ENCODE measurements at regions not wholly inside any gene's neighbourhood (a gene's known extent, or its start where the extent isn't known, plus 50 kb on each side); places are given as distances from the start of the nearest gene placed in this dataset.

DNA sequence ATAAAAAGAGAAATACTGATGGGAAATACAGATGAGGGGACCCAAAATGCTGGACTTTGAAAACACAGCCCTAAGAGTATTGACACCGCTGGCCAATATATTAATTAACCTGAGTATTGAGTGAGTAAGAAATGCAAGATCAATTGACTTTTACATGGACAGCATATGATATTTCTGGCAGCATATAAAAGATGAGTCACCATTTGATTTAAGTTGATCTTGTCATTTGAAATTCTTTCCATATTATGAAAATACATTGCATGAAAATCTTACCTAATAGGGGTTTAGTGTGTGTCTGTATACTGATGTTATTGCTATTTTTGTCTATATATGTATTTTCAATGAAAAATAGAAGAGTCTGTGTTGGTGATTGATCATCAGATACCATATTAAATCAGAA is 619.6 kb downstream of the KCTD12 start (continued):
- TF ChIP-seq RNF2 (IDR thresholded peaks at IDR 0.05; ENCODE audit: borderline replicate concordance, low read depth, low read length, missing control alignments, poor library complexity, severe bottlenecking) (no peak), TAF7 (optimal IDR thresholded peaks at IDR 0.05; ENCODE audit: borderline replicate concordance, low read depth, low read length) (no peak), JUND (IDR thresholded peaks at IDR 0.05; ENCODE audit: low read length) (no peak), CREB1 (IDR thresholded peaks at IDR 0.05) (no peak), PHF8 (conservative IDR thresholded peaks at IDR 0.05; ENCODE audit: low read depth, low read length) (no peak), SUZ12 (IDR thresholded peaks at IDR 0.05; ENCODE audit: low read length) (no peak), SRF (IDR thresholded peaks at IDR 0.05; ENCODE audit: low read depth, low read length) (no peak), KDM4A (IDR thresholded peaks at IDR 0.05; ENCODE audit: low read depth, low read length, severe bottlenecking) (no peak)
- TF ChIP-seq, protein P1, sequence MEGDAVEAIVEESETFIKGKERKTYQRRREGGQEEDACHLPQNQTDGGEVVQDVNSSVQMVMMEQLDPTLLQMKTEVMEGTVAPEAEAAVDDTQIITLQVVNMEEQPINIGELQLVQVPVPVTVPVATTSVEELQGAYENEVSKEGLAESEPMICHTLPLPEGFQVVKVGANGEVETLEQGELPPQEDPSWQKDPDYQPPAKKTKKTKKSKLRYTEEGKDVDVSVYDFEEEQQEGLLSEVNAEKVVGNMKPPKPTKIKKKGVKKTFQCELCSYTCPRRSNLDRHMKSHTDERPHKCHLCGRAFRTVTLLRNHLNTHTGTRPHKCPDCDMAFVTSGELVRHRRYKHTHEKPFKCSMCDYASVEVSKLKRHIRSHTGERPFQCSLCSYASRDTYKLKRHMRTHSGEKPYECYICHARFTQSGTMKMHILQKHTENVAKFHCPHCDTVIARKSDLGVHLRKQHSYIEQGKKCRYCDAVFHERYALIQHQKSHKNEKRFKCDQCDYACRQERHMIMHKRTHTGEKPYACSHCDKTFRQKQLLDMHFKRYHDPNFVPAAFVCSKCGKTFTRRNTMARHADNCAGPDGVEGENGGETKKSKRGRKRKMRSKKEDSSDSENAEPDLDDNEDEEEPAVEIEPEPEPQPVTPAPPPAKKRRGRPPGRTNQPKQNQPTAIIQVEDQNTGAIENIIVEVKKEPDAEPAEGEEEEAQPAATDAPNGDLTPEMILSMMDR (IDR thresholded peaks at IDR 0.05; ENCODE audit: control extremely low read depth in 1 of 3, insufficient read depth in 1 of 3, low read depth in 1 of 3, low read length in 3 of 3) = no peak

Data from H1 (cell line).